Endothelial cell of umbilical vein (primary cell): ENCODE measurements at regions not wholly inside any gene's neighbourhood (a gene's known extent, or its start where the extent isn't known, plus 50 kb on each side); places are given as distances from the start of the nearest gene placed in this dataset.

Experiments used
- BruUV-seq: library from RNA; stranded (reverse); fragments of 400-500 nt; replicated peaks from 2 replicates; lab custom pipeline; 2021; lab: Mats Ljungman, UMichigan
- CTCF ChIA-PET: fragments of 300-600, 350-600 bp; sonication (Branson Sonifier 250); formaldehyde crosslinking; loops from one replicate; lab custom pipeline; 2021; ENCODE audit warnings: antibody characterized with exemption, inconsistent platforms; lab: Charles Lee
- POLR2A ChIA-PET: fragments of 300-600, 350-600 bp; sonication (Branson Sonifier 250); formaldehyde crosslinking; loops from one replicate; lab custom pipeline; 2021; ENCODE audit warnings: antibody characterized with exemption, inconsistent platforms; lab: Charles Lee
- DNase-seq: peaks from one replicate; pipeline ENCODE4 v3.0.0-alpha.2; 2011; ENCODE audit warnings: low read depth, low spot score
- FAIRE-seq: peaks from 2 replicates; lab custom pipeline; 2011; peaks lifted over from hg19 to GRCh38; lab: Jason Lieb, UNC
- H2AFZ ChIP-seq: 2 replicates; pipeline ENCODE4 v1.6.0; 2012; ENCODE audit warnings: low read depth, low read length, control low read depth, inconsistent platforms
- H3K27ac ChIP-seq: 2 replicates; pipeline ENCODE4 v1.5.1; 2011; ENCODE audit warnings: low read depth, mild to moderate bottlenecking, control low read depth, low read length, moderate library complexity; ENCODE audit not compliant: insufficient read depth
- H3K27me3 ChIP-seq, 2 experiments: 2 replicates each; pipeline versions ENCODE4 v1.6.0 to v1.6.1; 2011; ENCODE audit warnings: low read length in 2 of 2, mixed read lengths in 1 of 2; ENCODE audit not compliant: control insufficient read depth in 2 of 2, insufficient read depth in 2 of 2
- H3K36me3 ChIP-seq, 2 experiments: 2 replicates in 1 of 2; 3 replicates in 1 of 2; pipeline ENCODE4 v1.5.1; 2011; ENCODE audit warnings: low read length in 2 of 2, mild to moderate bottlenecking in 1 of 2, moderate library complexity in 1 of 2; ENCODE audit not compliant: control insufficient read depth in 2 of 2, insufficient read depth in 2 of 2; ENCODE audit errors: extremely low read depth in 1 of 2
- H3K4me1 ChIP-seq: 3 replicates; pipeline ENCODE4 v1.5.1; 2011; ENCODE audit warnings: mild to moderate bottlenecking, low read length; ENCODE audit not compliant: control insufficient read depth, insufficient read depth; ENCODE audit errors: extremely low read depth
- H3K4me2 ChIP-seq: 2 replicates; pipeline ENCODE4 v1.6.1; 2011; ENCODE audit warnings: low read length, control low read depth, mixed read lengths; ENCODE audit not compliant: insufficient read depth
- H3K4me3 ChIP-seq, 3 experiments: fragments of 200-600 bp in 1 of 3; sonication (generic), shearing (Covaris generic) in 1 of 3; replicated peaks in 1 of 3; 2 replicates each; pipeline ENCODE4 v1.5.1; 2011 to 2016; ENCODE audit warnings: control low read depth in 3 of 3, low read length in 3 of 3, mild to moderate bottlenecking in 2 of 3, inconsistent platforms in 1 of 3, low read depth in 1 of 3, moderate library complexity in 1 of 3; ENCODE audit not compliant: insufficient read depth in 1 of 3
- H3K79me2 ChIP-seq: 2 replicates; pipeline ENCODE4 v1.6.0; 2012; ENCODE audit warnings: low read length, inconsistent platforms; ENCODE audit not compliant: control insufficient read depth, insufficient read depth
- H3K9ac ChIP-seq: replicated peaks from 2 replicates; pipeline ENCODE3; 2011; ENCODE audit warnings: low read length, control low read depth; ENCODE audit not compliant: insufficient read depth; ENCODE audit errors: extremely low read depth
- H3K9me1 ChIP-seq: replicated peaks from 3 replicates; pipeline ENCODE4 v1.6.0; 2011; ENCODE audit warnings: mild to moderate bottlenecking, low read length; ENCODE audit not compliant: control insufficient read depth, insufficient read depth; ENCODE audit errors: extremely low read depth
- H3K9me3 ChIP-seq: replicated peaks from 2 replicates; pipeline ENCODE4 v1.5.1; 2012; ENCODE audit warnings: low read length, inconsistent platforms; ENCODE audit not compliant: control insufficient read depth, insufficient read depth
- H4K20me1 ChIP-seq: replicated peaks from 2 replicates; pipeline ENCODE3; 2011; ENCODE audit warnings: mild to moderate bottlenecking, low read length; ENCODE audit not compliant: control insufficient read depth, insufficient read depth; ENCODE audit errors: extremely low read depth
- EZH2 ChIP-seq: IDR thresholded peaks from 2 replicates; pipeline ENCODE4 v1.6.1; 2012; ENCODE audit warnings: borderline replicate concordance, low read depth, mild to moderate bottlenecking, moderate library complexity, low read length, inconsistent platforms; ENCODE audit not compliant: severe bottlenecking
- FOS ChIP-seq: IDR thresholded peaks from 2 replicates; pipeline ENCODE4 v1.6.1; 2011; ENCODE audit warnings: mild to moderate bottlenecking, low read length, moderate library complexity, borderline replicate concordance; ENCODE audit not compliant: insufficient read depth
- GATA2 ChIP-seq: IDR thresholded peaks from 2 replicates; pipeline ENCODE4 v1.7.0; 2011; ENCODE audit warnings: low read depth, mild to moderate bottlenecking, moderate library complexity, mixed read lengths, low read length; ENCODE audit not compliant: insufficient read length, insufficient read depth
- JUN ChIP-seq: IDR thresholded peaks from 2 replicates; pipeline ENCODE4 v1.6.1; 2011; ENCODE audit warnings: borderline replicate concordance, low read depth; ENCODE audit not compliant: insufficient read length, insufficient read depth
- MYC ChIP-seq: IDR thresholded peaks from one replicate; pipeline ENCODE4 v1.6.1; 2011; ENCODE audit warnings: mild to moderate bottlenecking, low read depth, low read length
- POLR2A ChIP-seq: IDR thresholded peaks from 2 replicates; pipeline ENCODE4 v1.6.1; 2012; ENCODE audit warnings: low read depth, mild to moderate bottlenecking, control low read depth, low read length
- POLR2AphosphoS5 ChIP-seq: IDR thresholded peaks from 2 replicates; pipeline ENCODE4 v1.6.1; 2012; ENCODE audit warnings: low read depth, mild to moderate bottlenecking, control low read depth, low read length, moderate library complexity; ENCODE audit not compliant: insufficient read depth
- dilution Hi-C: fragments of 300-500 bp; cut with MboI; formaldehyde crosslinking; loops from one replicate; pipeline ENCODE4 v1.15.0; 2019; ENCODE audit warnings: low sequenced_read_pairs; ENCODE audit not compliant: extremely low pct_ligation_motif_present
- intact Hi-C: fragments of 100-400 bp; cut with micrococcal nuclease; formaldehyde crosslinking; loops from one replicate; pipeline ENCODE4 v1.10.0; 2022
- TF ChIP-seq, protein P1 (sequence below), 2 donors: IDR thresholded peaks; 1 replicate in 1 of 2; 2 replicates in 1 of 2; pipeline ENCODE4 v1.5.1; 2011; ENCODE audit warnings: low read length in 2 of 2, mild to moderate bottlenecking in 2 of 2, moderate library complexity in 2 of 2, control low read depth in 1 of 2, inconsistent platforms in 1 of 2, low read depth in 1 of 2; ENCODE audit not compliant: insufficient read depth in 1 of 2; ENCODE audit errors: extremely low read depth in 1 of 2
- TF ChIP-seq, protein P2 (sequence below): IDR thresholded peaks from 2 replicates; pipeline ENCODE4 v1.6.1; 2011; ENCODE audit not compliant: insufficient read depth, insufficient read length

DNA sequence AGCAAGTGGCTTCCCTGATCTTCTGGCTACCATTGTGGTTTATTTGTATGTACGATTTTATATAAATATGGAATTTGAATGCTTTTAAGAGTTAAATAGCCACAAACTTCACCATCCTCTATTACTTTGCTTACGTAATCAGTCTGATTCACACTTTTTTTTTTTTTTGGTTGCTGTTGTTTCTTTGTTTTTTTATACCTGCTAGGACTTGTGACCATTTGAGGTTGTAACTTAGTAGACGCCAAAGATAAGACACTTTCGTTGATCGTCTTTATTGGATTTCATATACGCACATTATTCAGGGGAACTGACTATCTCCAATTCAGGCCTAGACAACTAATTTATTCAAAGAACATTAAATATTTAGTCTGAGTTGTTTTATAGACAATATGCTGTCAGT, 559.0 kb downstream of the CBLN4 start:
- Histone ChIP-seq H3K9me3 (peaks cover 2% of the 10 kb centered on the region), H3K27ac (no peak overlapping the region), H3K4me2 (no peak overlapping the region), H3K9ac (no peak overlapping the region), H2AFZ (no peak overlapping the region), H3K9me1 (no peaks in the 10 kb centered on the region), H3K4me3 (no peak overlapping the region), H3K36me3 (no peaks in the 10 kb centered on the region), H3K4me1 (no peaks in the 10 kb centered on the region), H3K27me3 (no peaks in the 10 kb centered on the region), H4K20me1 (no peaks in the 10 kb centered on the region), H3K79me2 (no peaks in the 10 kb centered on the region)
- no TSS peak for BruUV-seq
- TF ChIP-seq EZH2 (no peak), JUN (no peak), FOS (no peak), GATA2 (no peak), POLR2AphosphoS5 (no peak), POLR2A (no peak), MYC (no peak)
- TF ChIP-seq, protein P1, sequence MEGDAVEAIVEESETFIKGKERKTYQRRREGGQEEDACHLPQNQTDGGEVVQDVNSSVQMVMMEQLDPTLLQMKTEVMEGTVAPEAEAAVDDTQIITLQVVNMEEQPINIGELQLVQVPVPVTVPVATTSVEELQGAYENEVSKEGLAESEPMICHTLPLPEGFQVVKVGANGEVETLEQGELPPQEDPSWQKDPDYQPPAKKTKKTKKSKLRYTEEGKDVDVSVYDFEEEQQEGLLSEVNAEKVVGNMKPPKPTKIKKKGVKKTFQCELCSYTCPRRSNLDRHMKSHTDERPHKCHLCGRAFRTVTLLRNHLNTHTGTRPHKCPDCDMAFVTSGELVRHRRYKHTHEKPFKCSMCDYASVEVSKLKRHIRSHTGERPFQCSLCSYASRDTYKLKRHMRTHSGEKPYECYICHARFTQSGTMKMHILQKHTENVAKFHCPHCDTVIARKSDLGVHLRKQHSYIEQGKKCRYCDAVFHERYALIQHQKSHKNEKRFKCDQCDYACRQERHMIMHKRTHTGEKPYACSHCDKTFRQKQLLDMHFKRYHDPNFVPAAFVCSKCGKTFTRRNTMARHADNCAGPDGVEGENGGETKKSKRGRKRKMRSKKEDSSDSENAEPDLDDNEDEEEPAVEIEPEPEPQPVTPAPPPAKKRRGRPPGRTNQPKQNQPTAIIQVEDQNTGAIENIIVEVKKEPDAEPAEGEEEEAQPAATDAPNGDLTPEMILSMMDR (IDR thresholded peaks at IDR 0.05; ENCODE audit: extremely low read depth in 1 of 2, insufficient read depth in 1 of 2, low read depth in 1 of 2, low read length in 2 of 2) = no peak
- TF ChIP-seq, protein P2, sequence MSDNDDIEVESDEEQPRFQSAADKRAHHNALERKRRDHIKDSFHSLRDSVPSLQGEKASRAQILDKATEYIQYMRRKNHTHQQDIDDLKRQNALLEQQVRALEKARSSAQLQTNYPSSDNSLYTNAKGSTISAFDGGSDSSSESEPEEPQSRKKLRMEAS = no peak
- dilution Hi-C loops = no loop called here
- ChIA-PET CTCF (no interaction called here), POLR2A (no interaction called here)
- intact Hi-C loops = no loop called here
- no peak for FAIRE-seq
- no peak for DNase-seq
